ENCODE measurements at regions not wholly inside any gene's neighbourhood (a gene's known extent, or its start where the extent isn't known, plus 50 kb on each side); places are given as distances from the start of the nearest gene placed in this dataset.

DNA sequence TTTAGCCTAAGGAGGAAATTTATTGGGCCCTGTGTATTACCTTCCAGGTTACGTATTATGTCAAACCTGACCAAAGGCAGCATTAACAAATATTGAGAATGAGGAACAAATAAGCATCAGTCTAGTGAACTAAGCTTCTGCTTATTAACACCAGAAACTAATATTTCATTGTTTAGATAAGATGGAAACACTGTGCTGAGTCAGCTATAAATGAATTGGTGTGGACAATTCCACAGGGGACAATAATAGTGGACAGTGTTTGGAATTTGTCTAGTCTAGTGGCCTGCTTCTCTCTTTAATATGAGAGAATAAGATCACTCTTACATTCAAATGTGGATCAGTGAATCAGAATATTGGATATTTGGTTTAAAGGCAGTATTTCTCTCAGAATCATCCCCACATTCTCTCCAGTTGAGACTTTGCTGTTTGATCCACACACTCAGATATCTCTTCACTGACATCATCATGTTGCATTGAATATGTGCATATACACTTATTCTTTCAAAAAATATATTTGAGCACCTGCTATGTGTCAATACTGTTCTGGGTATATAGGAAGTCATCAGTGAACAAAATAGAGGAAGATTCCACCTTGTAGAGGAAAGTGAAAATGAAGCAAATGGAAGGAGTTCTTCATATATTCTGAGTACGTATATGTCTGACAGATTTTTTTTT, 136.3 kb downstream of the DIO2 start:
- no peak for TF ChIP-seq POLR2A (IDR thresholded peaks at IDR 0.05)
- TF ChIP-seq, protein P1, sequence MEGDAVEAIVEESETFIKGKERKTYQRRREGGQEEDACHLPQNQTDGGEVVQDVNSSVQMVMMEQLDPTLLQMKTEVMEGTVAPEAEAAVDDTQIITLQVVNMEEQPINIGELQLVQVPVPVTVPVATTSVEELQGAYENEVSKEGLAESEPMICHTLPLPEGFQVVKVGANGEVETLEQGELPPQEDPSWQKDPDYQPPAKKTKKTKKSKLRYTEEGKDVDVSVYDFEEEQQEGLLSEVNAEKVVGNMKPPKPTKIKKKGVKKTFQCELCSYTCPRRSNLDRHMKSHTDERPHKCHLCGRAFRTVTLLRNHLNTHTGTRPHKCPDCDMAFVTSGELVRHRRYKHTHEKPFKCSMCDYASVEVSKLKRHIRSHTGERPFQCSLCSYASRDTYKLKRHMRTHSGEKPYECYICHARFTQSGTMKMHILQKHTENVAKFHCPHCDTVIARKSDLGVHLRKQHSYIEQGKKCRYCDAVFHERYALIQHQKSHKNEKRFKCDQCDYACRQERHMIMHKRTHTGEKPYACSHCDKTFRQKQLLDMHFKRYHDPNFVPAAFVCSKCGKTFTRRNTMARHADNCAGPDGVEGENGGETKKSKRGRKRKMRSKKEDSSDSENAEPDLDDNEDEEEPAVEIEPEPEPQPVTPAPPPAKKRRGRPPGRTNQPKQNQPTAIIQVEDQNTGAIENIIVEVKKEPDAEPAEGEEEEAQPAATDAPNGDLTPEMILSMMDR (IDR thresholded peaks at IDR 0.05): no peak
